ENCODE measurements at regions not wholly inside any gene's neighbourhood (a gene's known extent, or its start where the extent isn't known, plus 50 kb on each side); places are given as distances from the start of the nearest gene placed in this dataset.

GRCh38 chr3:112747624-112748023 is 99.0 kb downstream of the CD200R1L start:
- TF ChIP-seq ARNTL (CRISPR knock-in tag; IDR thresholded peaks at IDR 0.05; ENCODE audit: borderline replicate concordance, low read depth) (no peak), ZFP30 (CRISPR knock-in tag; IDR thresholded peaks at IDR 0.05) (no peak), ZC3H10 (CRISPR knock-in tag; IDR thresholded peaks at IDR 0.05) (no peak), PPARA (CRISPR knock-in tag; IDR thresholded peaks at IDR 0.05; ENCODE audit: borderline replicate concordance) (no peak), ZFP3 (CRISPR knock-in tag; IDR thresholded peaks at IDR 0.05) (no peak), CSDC2 (CRISPR knock-in tag; IDR thresholded peaks at IDR 0.05) (no peak), CREB5 (CRISPR knock-in tag; IDR thresholded peaks at IDR 0.05; ENCODE audit: low read depth) (no peak), ZNF565 (CRISPR knock-in tag; conservative IDR thresholded peaks at IDR 0.05; ENCODE audit: low read depth) (no peak), ZNF70 (CRISPR knock-in tag; IDR thresholded peaks at IDR 0.05) (no peak), TOX (CRISPR knock-in tag; IDR thresholded peaks at IDR 0.05; ENCODE audit: borderline replicate concordance) (no peak), BACH2 (CRISPR knock-in tag; IDR thresholded peaks at IDR 0.05; ENCODE audit: borderline replicate concordance) (no peak), PATZ1 (CRISPR knock-in tag; IDR thresholded peaks at IDR 0.05; ENCODE audit: borderline replicate concordance) (no peak)

GRCh38 chr3:112746675-112747280 is 99.9 kb downstream of the CD200R1L start:
- peak; percentile 82 for ATAC-seq
- TF ChIP-seq ZFP3 (CRISPR knock-in tag; IDR thresholded peaks at IDR 0.05): 0 out of 2 replicates have a peak, but pooled peaks have one; percentile 12
- no peak for TF ChIP-seq PPARA (CRISPR knock-in tag; IDR thresholded peaks at IDR 0.05; ENCODE audit: borderline replicate concordance)
- peak; percentile 52 for TF ChIP-seq ISL1 (CRISPR knock-in tag; IDR thresholded peaks at IDR 0.05)

More at GRCh38 chr3:112747624-112748023, 99.0 kb downstream of the CD200R1L start:
- no peak for ATAC-seq

- no peak for TF ChIP-seq ZNF70 (CRISPR knock-in tag; IDR thresholded peaks at IDR 0.05)
- no peak for TF ChIP-seq CSRNP3 (CRISPR knock-in tag; IDR thresholded peaks at IDR 0.05)
- no peak for TF ChIP-seq PATZ1 (CRISPR knock-in tag; IDR thresholded peaks at IDR 0.05; ENCODE audit: borderline replicate concordance)
- TF ChIP-seq ISL1 (CRISPR knock-in tag; IDR thresholded peaks at IDR 0.05): no peak
- no peak for TF ChIP-seq OSR1 (CRISPR knock-in tag; IDR thresholded peaks at IDR 0.05)
- no peak for TF ChIP-seq BACH2 (CRISPR knock-in tag; IDR thresholded peaks at IDR 0.05; ENCODE audit: borderline replicate concordance)
- TF ChIP-seq SNAI2 (CRISPR knock-in tag; IDR thresholded peaks at IDR 0.05): no peak
- TF ChIP-seq TSHZ2 (CRISPR knock-in tag; IDR thresholded peaks at IDR 0.05): no peak
- TF ChIP-seq CREB5 (CRISPR knock-in tag; IDR thresholded peaks at IDR 0.05; ENCODE audit: low read depth): no peak
These were observed 101.0 kb downstream of the CD200R1L start for GRCh38 chr3:112745567-112746248.

More at GRCh38 chr3:112745567-112746248, 101.0 kb downstream of the CD200R1L start:
- ATAC-seq: no peak
